Fibroblast of lung (primary cell): ENCODE measurements at regions not wholly inside any gene's neighbourhood (a gene's known extent, or its start where the extent isn't known, plus 50 kb on each side); places are given as distances from the start of the nearest gene placed in this dataset.

Experiments
- DNase-seq, 2 donors: peaks; one replicate each; pipeline versions ENCODE4 v3.0.0 to v3.0.0-alpha.2; 2010; ENCODE audit warnings: low read depth in 2 of 2
- H2AFZ ChIP-seq: 2 replicates; pipeline ENCODE4 v1.5.1; 2012; ENCODE audit warnings: low read length, control low read depth, inconsistent platforms
- H3K27ac ChIP-seq: 2 replicates; pipeline ENCODE4 v1.5.1; 2011; ENCODE audit warnings: low read length, control low read depth; ENCODE audit not compliant: insufficient read depth
- H3K27me3 ChIP-seq: 2 replicates; pipeline ENCODE4 v1.5.1; 2011; ENCODE audit warnings: mild to moderate bottlenecking, low read length; ENCODE audit not compliant: control insufficient read depth, insufficient read depth
- H3K36me3 ChIP-seq: 2 replicates; pipeline ENCODE4 v1.5.1; 2011; ENCODE audit warnings: low read length; ENCODE audit not compliant: control insufficient read depth, insufficient read depth
- H3K4me1 ChIP-seq: 2 replicates; pipeline ENCODE4 v1.5.1; 2011; ENCODE audit warnings: low read length; ENCODE audit not compliant: control insufficient read depth, insufficient read depth; ENCODE audit errors: extremely low read depth
- H3K4me2 ChIP-seq: 2 replicates; pipeline ENCODE4 v1.5.1; 2011; ENCODE audit warnings: low read length, control low read depth; ENCODE audit not compliant: insufficient read depth; ENCODE audit errors: extremely low read depth
- H3K4me3 ChIP-seq, 4 experiments: fragments of 200-600 bp in 1 of 4; sonication (generic) in 1 of 4; replicated peaks in 1 of 4; 2 replicates each; pipeline ENCODE4 v1.5.1; 2011 to 2016; ENCODE audit warnings: low read length in 4 of 4, low read depth in 3 of 4, mild to moderate bottlenecking in 3 of 4, control low read depth in 2 of 4, inconsistent platforms in 1 of 4, mixed read lengths in 1 of 4; ENCODE audit not compliant: insufficient read depth in 1 of 4; ENCODE audit errors: control extremely low read depth in 1 of 4
- H3K79me2 ChIP-seq: 2 replicates; pipeline ENCODE4 v1.5.1; 2012; ENCODE audit warnings: mild to moderate bottlenecking, low read length, inconsistent platforms; ENCODE audit not compliant: control insufficient read depth, insufficient read depth
- H3K9ac ChIP-seq: 2 replicates; pipeline ENCODE4 v1.5.1; 2011; ENCODE audit warnings: mild to moderate bottlenecking, low read length, control low read depth; ENCODE audit not compliant: insufficient read depth
- H3K9me3 ChIP-seq: 2 replicates; pipeline ENCODE4 v1.5.1; 2012; ENCODE audit warnings: low read depth, low read length; ENCODE audit not compliant: control insufficient read depth, insufficient read depth
- H4K20me1 ChIP-seq: 2 replicates; pipeline ENCODE4 v1.5.1; 2011; ENCODE audit warnings: low read length; ENCODE audit not compliant: control insufficient read depth, insufficient read depth; ENCODE audit errors: extremely low read depth
- EZH2 ChIP-seq: IDR thresholded peaks from 2 replicates; pipeline ENCODE4 v1.5.1; 2012; ENCODE audit warnings: low read length, control low read depth, mild to moderate bottlenecking; ENCODE audit errors: missing control alignments
- TF ChIP-seq, protein P1 (sequence below), 2 donors: IDR thresholded peaks in 1 of 2; conservative IDR thresholded peaks in 1 of 2; 1 replicate in 1 of 2; 2 replicates in 1 of 2; pipeline ENCODE4 v1.5.1; 2011 to 2012; ENCODE audit warnings: low read length in 2 of 2, control low read depth in 1 of 2, inconsistent platforms in 1 of 2, low read depth in 1 of 2, mild to moderate bottlenecking in 1 of 2

DNA sequence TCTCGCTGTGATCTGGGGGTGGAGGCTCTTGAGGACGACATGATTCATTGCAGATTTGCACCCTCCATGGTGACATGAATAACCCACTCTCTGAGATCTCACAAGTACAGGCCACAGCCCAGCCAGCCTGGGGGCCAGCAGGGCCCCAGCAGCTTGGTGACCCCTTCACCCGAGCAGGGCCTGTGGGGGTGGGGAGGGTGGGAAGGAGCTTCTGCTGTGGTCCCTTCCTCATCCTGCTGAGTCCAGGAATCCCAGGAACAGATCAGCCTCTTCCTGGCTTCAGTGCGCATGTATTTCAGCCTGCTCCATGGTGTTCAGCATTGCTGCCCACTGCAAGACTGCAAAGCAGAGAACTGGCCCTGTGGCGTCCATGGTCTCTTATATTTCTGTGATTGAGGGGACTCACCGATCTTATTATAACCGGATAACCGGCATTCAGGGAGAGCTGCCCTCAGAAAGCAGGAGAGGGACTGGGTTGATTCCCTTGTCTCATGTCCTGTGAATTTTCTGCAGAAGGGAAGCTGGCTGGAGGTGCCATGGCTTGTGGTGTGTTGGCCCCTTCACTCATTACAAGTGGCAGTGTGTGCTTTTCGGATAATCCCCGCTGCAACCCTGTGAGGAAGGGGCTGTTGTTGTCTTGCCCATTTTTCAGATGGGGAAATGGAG, 118.8 kb upstream of the FRMD1 start:
- H3K9ac ChIP-seq: no peak overlapping the region
- no peak for DNase-seq
- H3K9me3 ChIP-seq: no peaks in the 10 kb centered on the region

DNA sequence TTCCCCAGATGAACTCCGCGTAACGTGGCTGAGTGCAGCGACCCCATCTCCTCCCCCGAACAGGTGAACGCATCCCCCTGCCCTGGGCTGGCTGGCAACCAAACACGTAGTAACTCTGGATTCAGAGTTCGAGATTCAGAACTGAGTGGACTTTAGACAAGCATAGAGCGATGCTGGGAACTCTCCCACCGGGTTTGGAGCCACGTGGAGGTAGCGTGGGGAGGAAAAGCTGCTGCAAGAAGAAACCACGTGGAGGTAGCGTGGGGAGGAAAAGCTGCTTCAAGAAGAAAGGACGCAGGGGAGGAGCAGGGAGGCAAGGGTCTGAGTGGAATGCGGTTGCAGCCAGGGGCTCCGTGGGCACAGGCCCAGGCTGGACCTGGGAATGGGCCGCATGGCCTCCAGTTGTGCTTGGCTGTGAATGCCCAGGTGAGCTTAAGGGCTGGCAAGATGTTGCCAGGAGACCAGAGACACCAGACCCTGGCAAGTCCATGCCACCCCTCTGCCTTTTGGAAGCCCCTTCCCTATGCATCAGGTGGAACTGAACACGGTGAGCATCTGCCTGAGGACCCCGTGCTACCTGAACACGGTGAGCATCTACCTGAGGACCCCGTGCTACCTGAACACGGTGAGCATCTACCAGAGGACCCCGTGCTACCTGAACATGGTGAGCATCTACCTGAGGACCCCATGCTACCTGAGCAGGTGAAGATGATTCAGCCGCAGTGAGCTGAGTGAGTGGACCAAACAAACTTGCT, 118.0 kb upstream of the FRMD1 start:
- H3K79me2 ChIP-seq: no peaks in the 10 kb centered on the region
- H4K20me1 ChIP-seq: no peaks in the 10 kb centered on the region
- no peaks in the 10 kb centered on the region for H3K27me3 ChIP-seq
- no peaks in the 10 kb centered on the region for H3K4me1 ChIP-seq
- no peaks in the 10 kb centered on the region for H3K9me3 ChIP-seq
- no peaks in the 10 kb centered on the region for H3K36me3 ChIP-seq
- no peak for TF ChIP-seq EZH2
- TF ChIP-seq, protein P1, sequence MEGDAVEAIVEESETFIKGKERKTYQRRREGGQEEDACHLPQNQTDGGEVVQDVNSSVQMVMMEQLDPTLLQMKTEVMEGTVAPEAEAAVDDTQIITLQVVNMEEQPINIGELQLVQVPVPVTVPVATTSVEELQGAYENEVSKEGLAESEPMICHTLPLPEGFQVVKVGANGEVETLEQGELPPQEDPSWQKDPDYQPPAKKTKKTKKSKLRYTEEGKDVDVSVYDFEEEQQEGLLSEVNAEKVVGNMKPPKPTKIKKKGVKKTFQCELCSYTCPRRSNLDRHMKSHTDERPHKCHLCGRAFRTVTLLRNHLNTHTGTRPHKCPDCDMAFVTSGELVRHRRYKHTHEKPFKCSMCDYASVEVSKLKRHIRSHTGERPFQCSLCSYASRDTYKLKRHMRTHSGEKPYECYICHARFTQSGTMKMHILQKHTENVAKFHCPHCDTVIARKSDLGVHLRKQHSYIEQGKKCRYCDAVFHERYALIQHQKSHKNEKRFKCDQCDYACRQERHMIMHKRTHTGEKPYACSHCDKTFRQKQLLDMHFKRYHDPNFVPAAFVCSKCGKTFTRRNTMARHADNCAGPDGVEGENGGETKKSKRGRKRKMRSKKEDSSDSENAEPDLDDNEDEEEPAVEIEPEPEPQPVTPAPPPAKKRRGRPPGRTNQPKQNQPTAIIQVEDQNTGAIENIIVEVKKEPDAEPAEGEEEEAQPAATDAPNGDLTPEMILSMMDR (conservative IDR thresholded peaks at IDR 0.05 in 1 of 2, IDR thresholded peaks at IDR 0.05 in 1 of 2; ENCODE audit: low read depth in 1 of 2, low read length in 2 of 2): no peak
- DNase-seq: no peak
- no peak overlapping the region for H2AFZ ChIP-seq
- H3K27ac ChIP-seq: no peak overlapping the region
- no peak overlapping the region for H3K4me2 ChIP-seq
- H3K4me3 ChIP-seq: no peak overlapping the region
- no peak overlapping the region for H3K9ac ChIP-seq

More for the DNA sequence above, 118.8 kb upstream of the FRMD1 start:
- Histone ChIP-seq H3K4me2 (no peak overlapping the region), H3K79me2 (no peaks in the 10 kb centered on the region), H3K27me3 (no peaks in the 10 kb centered on the region), H2AFZ (no peak overlapping the region), H3K4me1 (no peaks in the 10 kb centered on the region), H3K4me3 (no peak overlapping the region), H3K36me3 (no peaks in the 10 kb centered on the region), H3K27ac (no peak overlapping the region), H4K20me1 (no peaks in the 10 kb centered on the region)
- TF ChIP-seq EZH2: no peak
- TF ChIP-seq, protein P1 (conservative IDR thresholded peaks at IDR 0.05 in 1 of 2, IDR thresholded peaks at IDR 0.05 in 1 of 2; ENCODE audit: low read depth in 1 of 2, low read length in 2 of 2): no peak

DNA sequence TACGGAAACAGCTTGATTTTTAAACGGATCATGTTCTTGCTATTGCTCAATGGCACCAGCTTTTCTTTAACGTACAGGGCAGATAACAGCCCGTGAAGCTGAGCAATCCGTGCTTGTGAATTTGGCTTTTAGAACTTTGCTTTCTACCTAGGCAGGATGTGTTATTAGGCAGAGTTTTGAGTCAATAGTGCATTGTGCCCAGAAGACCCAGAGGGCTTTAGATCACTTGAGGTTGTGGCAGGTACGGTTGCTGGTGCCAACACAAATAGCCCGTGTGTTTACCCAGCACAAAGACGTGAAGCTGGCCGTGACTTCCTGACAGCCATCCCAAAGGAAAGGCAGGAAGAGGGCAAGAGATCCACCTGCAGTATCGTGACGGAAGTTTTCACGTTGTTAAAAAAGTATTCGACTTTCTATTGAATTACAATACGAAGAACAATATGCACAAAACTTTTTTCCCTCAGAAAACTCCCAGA, 117.4 kb upstream of the FRMD1 start:
- Histone ChIP-seq H3K27ac (no peak overlapping the region), H3K4me3 (no peak overlapping the region), H3K79me2 (no peaks in the 10 kb centered on the region), H3K4me2 (no peak overlapping the region), H3K9me3 (no peaks in the 10 kb centered on the region), H3K4me1 (no peaks in the 10 kb centered on the region), H3K27me3 (no peaks in the 10 kb centered on the region), H3K9ac (no peak overlapping the region), H2AFZ (no peak overlapping the region), H4K20me1 (no peaks in the 10 kb centered on the region), H3K36me3 (no peaks in the 10 kb centered on the region)
- DNase-seq: no peak
- TF ChIP-seq EZH2: no peak
- TF ChIP-seq, protein P1 (conservative IDR thresholded peaks at IDR 0.05 in 1 of 2, IDR thresholded peaks at IDR 0.05 in 1 of 2; ENCODE audit: low read depth in 1 of 2, low read length in 2 of 2): no peak
